ENCODE measurements at regions not wholly inside any gene's neighbourhood (a gene's known extent, or its start where the extent isn't known, plus 50 kb on each side); places are given as distances from the start of the nearest gene placed in this dataset.

- H3K4me1 ChIP-seq, result no peaks in the 10 kb centered on the region
- no peak overlapping the region for H3K4me2 ChIP-seq (ENCODE audit: low read length)
- H3K36me3 ChIP-seq (ENCODE audit: control insufficient read depth, insufficient read depth, low read length), result no peaks in the 10 kb centered on the region
- no peak overlapping the region for H3K9ac ChIP-seq
- no peak overlapping the region for H3K27ac ChIP-seq
- H3K4me3 ChIP-seq (ENCODE audit: low read depth, low read length), result no peak overlapping the region
- no peaks in the 10 kb centered on the region for H3K9me3 ChIP-seq (ENCODE audit: control insufficient read depth, low read length)
- H3K27me3 ChIP-seq (ENCODE audit: control insufficient read depth, insufficient read depth, low read length), result no peaks in the 10 kb centered on the region
- no peaks in the 10 kb centered on the region for H3K79me2 ChIP-seq
- no peak overlapping the region for H2AFZ ChIP-seq
- TF ChIP-seq, protein P1, sequence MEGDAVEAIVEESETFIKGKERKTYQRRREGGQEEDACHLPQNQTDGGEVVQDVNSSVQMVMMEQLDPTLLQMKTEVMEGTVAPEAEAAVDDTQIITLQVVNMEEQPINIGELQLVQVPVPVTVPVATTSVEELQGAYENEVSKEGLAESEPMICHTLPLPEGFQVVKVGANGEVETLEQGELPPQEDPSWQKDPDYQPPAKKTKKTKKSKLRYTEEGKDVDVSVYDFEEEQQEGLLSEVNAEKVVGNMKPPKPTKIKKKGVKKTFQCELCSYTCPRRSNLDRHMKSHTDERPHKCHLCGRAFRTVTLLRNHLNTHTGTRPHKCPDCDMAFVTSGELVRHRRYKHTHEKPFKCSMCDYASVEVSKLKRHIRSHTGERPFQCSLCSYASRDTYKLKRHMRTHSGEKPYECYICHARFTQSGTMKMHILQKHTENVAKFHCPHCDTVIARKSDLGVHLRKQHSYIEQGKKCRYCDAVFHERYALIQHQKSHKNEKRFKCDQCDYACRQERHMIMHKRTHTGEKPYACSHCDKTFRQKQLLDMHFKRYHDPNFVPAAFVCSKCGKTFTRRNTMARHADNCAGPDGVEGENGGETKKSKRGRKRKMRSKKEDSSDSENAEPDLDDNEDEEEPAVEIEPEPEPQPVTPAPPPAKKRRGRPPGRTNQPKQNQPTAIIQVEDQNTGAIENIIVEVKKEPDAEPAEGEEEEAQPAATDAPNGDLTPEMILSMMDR (IDR thresholded peaks at IDR 0.05), result no peak
These were observed 1213.6 kb downstream of the VRK1 start for GRCh38 chr14:98010784-98011183.

DNA sequence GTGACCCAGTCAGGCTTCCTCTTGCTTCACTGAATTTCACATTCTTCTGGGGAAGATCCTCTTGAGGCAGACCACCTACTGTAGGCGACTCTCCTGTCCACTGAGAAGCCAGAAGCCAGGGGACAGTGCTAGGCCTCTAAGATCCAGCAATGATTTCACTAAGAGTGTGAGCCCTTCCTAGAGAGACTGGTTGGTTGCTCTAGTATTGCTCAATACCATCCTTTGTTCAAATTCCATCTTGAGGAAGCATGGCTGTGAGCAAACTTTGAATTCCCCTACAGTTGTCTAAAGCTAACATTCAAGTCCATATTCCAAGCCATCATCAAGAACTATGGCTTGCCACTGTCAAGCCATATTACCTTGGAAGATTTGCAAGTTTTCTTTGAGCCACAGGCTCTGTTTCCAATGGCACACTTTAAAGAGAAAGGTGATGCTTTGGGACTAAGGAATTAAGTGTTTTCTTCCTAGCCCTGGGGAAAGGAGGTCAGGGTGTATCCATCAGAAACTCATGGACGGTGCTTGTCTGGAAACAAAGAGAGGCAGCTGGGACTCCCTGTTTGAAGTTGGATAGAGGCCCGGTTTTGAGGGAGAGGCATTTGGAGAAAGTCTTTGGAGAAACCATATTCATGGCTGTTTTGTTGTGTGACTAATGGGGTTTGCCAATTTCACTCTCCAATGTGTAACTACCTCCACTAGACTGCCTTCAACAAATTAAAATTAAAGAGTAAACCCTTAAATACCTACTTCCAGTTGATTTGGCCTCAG is 1217.9 kb downstream of the VRK1 start:
- no peaks in the 10 kb centered on the region for H3K27me3 ChIP-seq (ENCODE audit: control insufficient read depth, insufficient read depth, low read length)
- H3K27ac ChIP-seq, result no peak overlapping the region
- no peak overlapping the region for H2AFZ ChIP-seq
- no peaks in the 10 kb centered on the region for H3K4me1 ChIP-seq
- TF ChIP-seq, protein P1 (IDR thresholded peaks at IDR 0.05), result no peak
- no peak overlapping the region for H3K4me3 ChIP-seq (ENCODE audit: low read depth, low read length)
- no peaks in the 10 kb centered on the region for H3K36me3 ChIP-seq (ENCODE audit: control insufficient read depth, insufficient read depth, low read length)
- no peaks in the 10 kb centered on the region for H3K9me3 ChIP-seq (ENCODE audit: control insufficient read depth, low read length)
- H3K9ac ChIP-seq, result no peak overlapping the region
- H3K79me2 ChIP-seq, result no peaks in the 10 kb centered on the region
- no peak overlapping the region for H3K4me2 ChIP-seq (ENCODE audit: low read length)

- TF ChIP-seq, protein P1 (IDR thresholded peaks at IDR 0.05), result no peak
- no peaks in the 10 kb centered on the region for H3K9me3 ChIP-seq (ENCODE audit: control insufficient read depth, low read length)
- no peak overlapping the region for H3K4me2 ChIP-seq (ENCODE audit: low read length)
- H3K4me1 ChIP-seq, result no peaks in the 10 kb centered on the region
- H3K36me3 ChIP-seq (ENCODE audit: control insufficient read depth, insufficient read depth, low read length), result no peaks in the 10 kb centered on the region
- H3K27ac ChIP-seq, result no peak overlapping the region
- no peak overlapping the region for H2AFZ ChIP-seq
- no peak overlapping the region for H3K9ac ChIP-seq
- no peak overlapping the region for H3K4me3 ChIP-seq (ENCODE audit: low read depth, low read length)
- no peaks in the 10 kb centered on the region for H3K79me2 ChIP-seq
- no peaks in the 10 kb centered on the region for H3K27me3 ChIP-seq (ENCODE audit: control insufficient read depth, insufficient read depth, low read length)
These were observed 1218.7 kb downstream of the VRK1 start for GRCh38 chr14:98015921-98016320.

DNA sequence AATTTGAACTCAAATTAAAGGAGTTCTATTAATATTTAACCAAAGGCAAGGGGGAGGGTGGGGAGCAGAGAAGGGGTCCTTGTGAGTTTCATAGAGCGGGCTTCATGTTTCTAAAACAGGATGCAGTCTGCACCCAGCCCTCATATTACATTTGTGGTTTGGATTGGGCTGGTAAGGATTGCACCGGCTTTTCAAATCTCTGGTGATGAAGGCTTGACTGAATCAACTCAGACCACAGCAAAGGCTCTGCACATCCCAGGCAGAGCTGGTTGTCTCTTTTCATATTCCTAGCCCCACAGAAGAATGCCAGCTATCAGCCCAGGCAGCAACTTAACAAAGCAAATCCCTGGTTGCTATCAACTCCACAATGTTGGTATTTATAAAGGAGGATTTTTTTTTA is 1221.4 kb downstream of the VRK1 start:
- no peak overlapping the region for H3K27ac ChIP-seq
- no peak overlapping the region for H3K9ac ChIP-seq
- H3K36me3 ChIP-seq (ENCODE audit: control insufficient read depth, insufficient read depth, low read length), result no peaks in the 10 kb centered on the region
- no peak overlapping the region for H2AFZ ChIP-seq
- no peaks in the 10 kb centered on the region for H3K27me3 ChIP-seq (ENCODE audit: control insufficient read depth, insufficient read depth, low read length)
- no peak overlapping the region for H3K4me2 ChIP-seq (ENCODE audit: low read length)
- H3K4me1 ChIP-seq, result no peaks in the 10 kb centered on the region
- no peaks in the 10 kb centered on the region for H3K79me2 ChIP-seq
- no peak overlapping the region for H3K4me3 ChIP-seq (ENCODE audit: low read depth, low read length)
- TF ChIP-seq, protein P1 (IDR thresholded peaks at IDR 0.05), result no peak
- no peaks in the 10 kb centered on the region for H3K9me3 ChIP-seq (ENCODE audit: control insufficient read depth, low read length)
